ENCODE measurements at regions not wholly inside any gene's neighbourhood (a gene's known extent, or its start where the extent isn't known, plus 50 kb on each side); places are given as distances from the start of the nearest gene placed in this dataset.

GRCh38 chr14:83372271-83372670 lies 1838.6 kb upstream of the SEL1L start:
- no peak for DNase-seq

GRCh38 chr14:83379436-83379835 lies 1845.8 kb upstream of the SEL1L start:
- no peak for DNase-seq

- DNase-seq, result no peak
Observed at GRCh38 chr14:83384253-83384652, 1850.6 kb upstream of the SEL1L start.

GRCh38 chr14:83395321-83395720 lies 1861.7 kb upstream of the SEL1L start:
- DNase-seq, result no peak

- DNase-seq, result no peak
Observed at GRCh38 chr14:83416476-83416875, 1882.8 kb upstream of the SEL1L start.

- DNase-seq, result peak; percentile 80
Observed at GRCh38 chr14:83419420-83419819, 1885.8 kb upstream of the SEL1L start.

GRCh38 chr14:83421711-83422110 lies 1888.1 kb upstream of the SEL1L start:
- DNase-seq, result no peak

GRCh38 chr14:83425138-83425537 lies 1891.5 kb upstream of the SEL1L start:
- no peak for DNase-seq

- no peak for DNase-seq
Observed at GRCh38 chr14:83425706-83426105, 1892.1 kb upstream of the SEL1L start.

GRCh38 chr14:83433618-83434017 lies 1900.0 kb upstream of the SEL1L start:
- no peak for DNase-seq

GRCh38 chr14:83441801-83442200 lies 1908.1 kb upstream of the SEL1L start:
- DNase-seq, result no peak

- DNase-seq, result no peak
Observed at GRCh38 chr14:83455561-83455960, 1921.9 kb upstream of the SEL1L start.

GRCh38 chr14:83461521-83461920 lies 1927.9 kb upstream of the SEL1L start:
- DNase-seq, result no peak

- no peak for DNase-seq
Observed at GRCh38 chr14:83462759-83463158, 1929.1 kb upstream of the SEL1L start.

- DNase-seq, result peak; percentile 15
Observed at GRCh38 chr14:83463500-83464098, 1929.9 kb upstream of the SEL1L start.

- DNase-seq, result no peak
Observed at GRCh38 chr14:83467811-83468210, 1934.2 kb upstream of the SEL1L start.

GRCh38 chr14:83470466-83470865 lies 1936.8 kb upstream of the SEL1L start:
- DNase-seq, result no peak

GRCh38 chr14:83470959-83471695 lies 1937.5 kb upstream of the SEL1L start:
- DNase-seq, result no peak

- no peak for DNase-seq
Observed at GRCh38 chr14:83473416-83474235, 1940.0 kb upstream of the SEL1L start.

GRCh38 chr14:83478741-83479140 lies 1945.1 kb upstream of the SEL1L start:
- DNase-seq, result no peak

- DNase-seq, result no peak
Observed at GRCh38 chr14:83483063-83483462, 1949.4 kb upstream of the SEL1L start.

GRCh38 chr14:83485591-83485990 lies 1951.9 kb upstream of the SEL1L start:
- no peak for DNase-seq

- DNase-seq, result no peak
Observed at GRCh38 chr14:83491091-83491490, 1957.4 kb upstream of the SEL1L start.

- DNase-seq, result no peak
Observed at GRCh38 chr14:83520837-83521236, 1987.2 kb upstream of the SEL1L start.

All from NCI-H2107 (cell line).